H9 (cell line): ENCODE measurements at regions not wholly inside any gene's neighbourhood (a gene's known extent, or its start where the extent isn't known, plus 50 kb on each side); places are given as distances from the start of the nearest gene placed in this dataset.

Experiments
- DNase-seq: peaks from one replicate; pipeline ENCODE4 v3.0.0-alpha.2; 2017
- H2AFZ ChIP-seq: one replicate; pipeline ENCODE4 v1.6.1; 2013; ENCODE audit warnings: mild to moderate bottlenecking, low read length, control low read depth, moderate library complexity
- H2AK5ac ChIP-seq: 2 replicates; pipeline ENCODE4 v1.6.1; 2013; ENCODE audit warnings: low read length, control low read depth, mixed read lengths; ENCODE audit not compliant: insufficient read length
- H2BK120ac ChIP-seq: one replicate; pipeline ENCODE4 v1.6.1; 2013; ENCODE audit warnings: low read depth, mild to moderate bottlenecking, low read length, control low read depth, inconsistent platforms; ENCODE audit not compliant: poor library complexity, severe bottlenecking
- H2BK12ac ChIP-seq: 2 replicates; pipeline ENCODE4 v1.6.1; 2013; ENCODE audit warnings: low read length, control low read depth, mixed read lengths, low read depth; ENCODE audit not compliant: insufficient read length
- H2BK15ac ChIP-seq: 2 replicates; pipeline ENCODE4 v1.6.1; 2013; ENCODE audit warnings: low read depth, low read length, control low read depth
- H2BK20ac ChIP-seq: one replicate; pipeline ENCODE4 v1.6.1; 2013; ENCODE audit warnings: low read depth, mild to moderate bottlenecking, low read length, control low read depth, inconsistent platforms; ENCODE audit not compliant: poor library complexity, severe bottlenecking
- H2BK5ac ChIP-seq: 2 replicates; pipeline ENCODE4 v1.6.1; 2013; ENCODE audit warnings: low read length, control low read depth, mixed read lengths; ENCODE audit not compliant: insufficient read length
- H3K14ac ChIP-seq: 2 replicates; pipeline ENCODE4 v1.6.1; 2013; ENCODE audit warnings: low read length, control low read depth; ENCODE audit not compliant: insufficient read depth
- H3K18ac ChIP-seq: 2 replicates; pipeline ENCODE4 v1.6.1; 2013; ENCODE audit warnings: low read depth, mild to moderate bottlenecking, mixed read lengths, low read length, control low read depth; ENCODE audit not compliant: insufficient read length
- H3K23ac ChIP-seq: 2 replicates; pipeline ENCODE4 v1.6.1; 2013; ENCODE audit warnings: low read length, control low read depth, mixed read lengths, low read depth; ENCODE audit not compliant: insufficient read length
- H3K23me2 ChIP-seq: 2 replicates; pipeline ENCODE4 v1.6.1; 2013; ENCODE audit warnings: low read depth, mild to moderate bottlenecking, mixed read lengths, low read length, control low read depth; ENCODE audit not compliant: insufficient read length, poor library complexity, severe bottlenecking
- H3K27ac ChIP-seq: 2 replicates; pipeline ENCODE4 v1.5.1; 2013; ENCODE audit warnings: low read length, control low read depth, mixed read lengths, low read depth; ENCODE audit not compliant: insufficient read length
- H3K27me3 ChIP-seq: 2 replicates; pipeline ENCODE4 v1.6.1; 2013; ENCODE audit warnings: low read length, control low read depth, inconsistent platforms; ENCODE audit not compliant: insufficient read depth
- H3K4ac ChIP-seq: 2 replicates; pipeline ENCODE4 v1.6.1; 2013; ENCODE audit warnings: low read depth, mild to moderate bottlenecking, control low read depth, inconsistent platforms, low read length, moderate library complexity
- H3K4me1 ChIP-seq: 2 replicates; pipeline ENCODE4 v1.6.1; 2013; ENCODE audit warnings: low read length, control low read depth, inconsistent platforms; ENCODE audit not compliant: insufficient read depth
- H3K4me2 ChIP-seq: 2 replicates; pipeline ENCODE4 v1.6.1; 2013; ENCODE audit warnings: low read length, control low read depth, mixed read lengths; ENCODE audit not compliant: insufficient read length, insufficient read depth
- H3K56ac ChIP-seq: 2 replicates; pipeline ENCODE4 v1.6.1; 2013; ENCODE audit warnings: low read depth, mild to moderate bottlenecking, mixed read lengths, low read length, control low read depth; ENCODE audit not compliant: insufficient read length
- H3K79me1 ChIP-seq: 2 replicates; pipeline ENCODE4 v1.6.1; 2013; ENCODE audit warnings: low read depth, mild to moderate bottlenecking, moderate library complexity, low read length, control low read depth, inconsistent platforms; ENCODE audit not compliant: insufficient read depth, poor library complexity, severe bottlenecking
- H3K79me2 ChIP-seq: 2 replicates; pipeline ENCODE4 v1.6.1; 2013; ENCODE audit warnings: low read length, control low read depth, inconsistent platforms; ENCODE audit not compliant: insufficient read depth
- H3K9ac ChIP-seq: 2 replicates; pipeline ENCODE4 v1.6.1; 2013; ENCODE audit warnings: low read length, control low read depth, mixed read lengths; ENCODE audit not compliant: insufficient read length; ENCODE audit errors: extremely low read depth
- H3K9me3 ChIP-seq: one replicate; pipeline ENCODE4 v1.6.1; 2013; ENCODE audit warnings: low read depth, low read length, inconsistent platforms; ENCODE audit not compliant: control insufficient read depth
- H3T11ph ChIP-seq: one replicate; pipeline ENCODE4 v1.6.1; 2013; ENCODE audit warnings: mild to moderate bottlenecking, low read length, control low read depth, inconsistent platforms
- H4K20me1 ChIP-seq: one replicate; pipeline ENCODE4 v1.6.1; 2013; ENCODE audit not compliant: control insufficient read depth, insufficient read length, insufficient read depth
- H4K5ac ChIP-seq: 2 replicates; pipeline ENCODE4 v1.6.1; 2013; ENCODE audit warnings: low read depth, mild to moderate bottlenecking, mixed read lengths, low read length, control low read depth; ENCODE audit not compliant: insufficient read length
- H4K8ac ChIP-seq: replicated peaks from 2 replicates; pipeline ENCODE4 v1.6.1; 2013; ENCODE audit warnings: low read length, control low read depth, mixed read lengths, low read depth; ENCODE audit not compliant: insufficient read length
- H4K91ac ChIP-seq: 2 replicates; pipeline ENCODE4 v1.6.1; 2013; ENCODE audit warnings: low read depth, mild to moderate bottlenecking, moderate library complexity, mixed read lengths, low read length, control low read depth; ENCODE audit not compliant: insufficient read length
- H3K27ac Mint-ChIP-seq, 3 experiments: 2 replicates in 2 of 3; 3 replicates in 1 of 3; pipeline ENCODE4 v1.8.0; 2020 to 2021; ENCODE audit warnings: mixed read lengths in 3 of 3, mild to moderate bottlenecking in 1 of 3, moderate library complexity in 1 of 3
- H3K27me3 Mint-ChIP-seq: 2 replicates; pipeline ENCODE4 v1.8.0; 2021; ENCODE audit warnings: low read depth, mild to moderate bottlenecking, moderate library complexity, mixed read lengths
- H3K36me3 Mint-ChIP-seq, 3 experiments: 2 replicates in 2 of 3; 3 replicates in 1 of 3; pipeline ENCODE4 v1.8.0; 2020 to 2021; ENCODE audit warnings: low read depth in 3 of 3, mixed read lengths in 3 of 3; ENCODE audit not compliant: insufficient read depth in 1 of 3
- H3K4me1 Mint-ChIP-seq, 2 experiments: 2 replicates each; pipeline ENCODE4 v1.8.0; 2020; ENCODE audit warnings: mixed read lengths in 2 of 2
- H3K4me3 Mint-ChIP-seq, 2 experiments: 2 replicates in 1 of 2; 3 replicates in 1 of 2; pipeline ENCODE4 v1.8.0; 2020 to 2021; ENCODE audit warnings: mild to moderate bottlenecking in 2 of 2, mixed read lengths in 2 of 2, moderate library complexity in 1 of 2
- H3K9me3 Mint-ChIP-seq, 2 experiments: 2 replicates in 1 of 2; 3 replicates in 1 of 2; pipeline ENCODE4 v1.8.0; 2020; ENCODE audit warnings: mild to moderate bottlenecking in 2 of 2, mixed read lengths in 2 of 2, moderate library complexity in 1 of 2
- CTCF ChIP-seq: fragments of 200-600 bp; sonication (generic); conservative IDR thresholded peaks from 3 replicates; pipeline ENCODE4 v1.8.0; 2021; ENCODE audit warnings: antibody characterized with exemption, mild to moderate bottlenecking
- WGBS: extraction: QIAGEN DNeasy Blood & Tissue Kit; methylation state at CpG from one replicate; pipeline ENCODE4 v1.1.7; 2013; ENCODE audit warnings: missing lambda C conversion rate, low lambda C conversion rate, mixed read lengths; ENCODE audit not compliant: insufficient read length; ENCODE audit errors: extremely low coverage; 5-methylcytosine and 5-hydroxymethylcytosine counted together

GRCh38 chr10:78862328-78862640, 206.5 kb upstream of the ZMIZ1 start:
- no peak for TF ChIP-seq CTCF
- no peak overlapping the region for H3K4me3 Mint-ChIP-seq
- H3K27me3 Mint-ChIP-seq = peaks cover 59% of the 10 kb centered on the region
- Histone ChIP-seq H3K79me2 (no peaks in the 10 kb centered on the region), H2BK120ac (no peak overlapping the region), H3T11ph (no peak overlapping the region), H3K9me3 (no peaks in the 10 kb centered on the region), H3K9ac (no peak overlapping the region), H2AFZ (no peak overlapping the region), H2BK12ac (no peak overlapping the region), H3K27me3 (no peaks in the 10 kb centered on the region), H3K4ac (no peak overlapping the region), H3K27ac (no peak overlapping the region), H4K5ac (no peak overlapping the region), H4K91ac (no peak overlapping the region), H3K18ac (no peak overlapping the region), H4K20me1 (no peaks in the 10 kb centered on the region), H3K14ac (no peak overlapping the region), H2AK5ac (no peak overlapping the region), H2BK5ac (no peak overlapping the region), H3K23ac (no peak overlapping the region), H3K56ac (no peak overlapping the region), H3K4me1 (no peaks in the 10 kb centered on the region), H3K4me2 (no peak overlapping the region), H2BK20ac (no peak overlapping the region), H3K23me2 (no peaks in the 10 kb centered on the region), H3K79me1 (no peaks in the 10 kb centered on the region), H4K8ac (no peak overlapping the region), H2BK15ac (no peak overlapping the region)
- H3K36me3 Mint-ChIP-seq = no peaks in the 10 kb centered on the region
- DNase-seq = no peak
- H3K27ac Mint-ChIP-seq = no peak overlapping the region
- no CpG with 5 or more reads among the region's 4 CpGs for WGBS
- no peaks in the 10 kb centered on the region for H3K9me3 Mint-ChIP-seq
- H3K4me1 Mint-ChIP-seq = peaks cover 12 to 23% of the 10 kb centered on the region in 2 experiments
